HepG2 (cell line): ENCODE measurements at regions not wholly inside any gene's neighbourhood (a gene's known extent, or its start where the extent isn't known, plus 50 kb on each side); places are given as distances from the start of the nearest gene placed in this dataset.

Experiments
- ARID4A ChIP-seq: sonication (generic); formaldehyde crosslinking; IDR thresholded peaks from 2 replicates; pipeline ENCODE4 v1.5.0; 2020; ENCODE audit warnings: mild to moderate bottlenecking, missing genetic modification reagents, borderline replicate concordance
- CTCF ChIP-seq: sonication (generic); formaldehyde crosslinking; IDR thresholded peaks from 2 replicates; pipeline ENCODE4 v1.5.0; 2020; ENCODE audit warnings: mild to moderate bottlenecking, missing genetic modification reagents, moderate library complexity
- ETV6 ChIP-seq: sonication (generic); formaldehyde crosslinking; conservative IDR thresholded peaks from 2 replicates; pipeline ENCODE4 v1.4.0; 2020; ENCODE audit warnings: missing genetic modification reagents
- EZH2 ChIP-seq: conservative IDR thresholded peaks from 2 replicates; pipeline ENCODE4 v1.6.1; 2012; ENCODE audit warnings: mild to moderate bottlenecking, low read depth, low read length, moderate library complexity
- HNRNPUL1 ChIP-seq: fragments of 200-400 bp; formaldehyde crosslinking; IDR thresholded peaks from 2 replicates; pipeline ENCODE4 v1.6.1; 2017; ENCODE audit warnings: low read depth, mild to moderate bottlenecking, low read length, moderate library complexity
- JARID2 ChIP-seq: sonication (generic); formaldehyde crosslinking; IDR thresholded peaks from 2 replicates; pipeline ENCODE4 v1.8.1; 2023; ENCODE audit warnings: missing genetic modification reagents, inconsistent platforms; ENCODE audit not compliant: insufficient replicate concordance
- MAX ChIP-seq: IDR thresholded peaks from 2 replicates; pipeline ENCODE4 v1.6.1; 2012; ENCODE audit warnings: inconsistent platforms
- POLR2A ChIP-seq, 2 experiments: IDR thresholded peaks; 2 replicates each; pipeline ENCODE4 v1.6.1; 2011; ENCODE audit warnings: low read depth in 2 of 2, low read length in 2 of 2, mild to moderate bottlenecking in 1 of 2, moderate library complexity in 1 of 2; ENCODE audit not compliant: insufficient read depth in 1 of 2
- RAD21 ChIP-seq: fragments of 450-650 bp; formaldehyde crosslinking; IDR thresholded peaks from 2 replicates; pipeline ENCODE4 v1.5.0; 2020; ENCODE audit warnings: mild to moderate bottlenecking
- RAD51 ChIP-seq: fragments of 450-650 bp; IDR thresholded peaks from 2 replicates; pipeline ENCODE4 v1.6.1; 2016; ENCODE audit warnings: borderline replicate concordance
- SIN3B ChIP-seq: fragments of 150-350 bp; IDR thresholded peaks from 2 replicates; pipeline ENCODE4 v1.6.1; 2014; ENCODE audit warnings: low read length
- TARDBP ChIP-seq: sonication (generic); formaldehyde crosslinking; IDR thresholded peaks from 2 replicates; pipeline ENCODE4 v1.8.0; 2022; ENCODE audit warnings: mild to moderate bottlenecking, missing genetic modification reagents
- ZNF232 ChIP-seq: sonication (generic); formaldehyde crosslinking; IDR thresholded peaks from 2 replicates; pipeline ENCODE4 v1.4.0; 2020; ENCODE audit warnings: missing genetic modification reagents, borderline replicate concordance
- ZNF678 ChIP-seq: sonication (generic); formaldehyde crosslinking; IDR thresholded peaks from 2 replicates; pipeline ENCODE4 v1.4.0; 2020; ENCODE audit warnings: mild to moderate bottlenecking, missing genetic modification reagents

DNA sequence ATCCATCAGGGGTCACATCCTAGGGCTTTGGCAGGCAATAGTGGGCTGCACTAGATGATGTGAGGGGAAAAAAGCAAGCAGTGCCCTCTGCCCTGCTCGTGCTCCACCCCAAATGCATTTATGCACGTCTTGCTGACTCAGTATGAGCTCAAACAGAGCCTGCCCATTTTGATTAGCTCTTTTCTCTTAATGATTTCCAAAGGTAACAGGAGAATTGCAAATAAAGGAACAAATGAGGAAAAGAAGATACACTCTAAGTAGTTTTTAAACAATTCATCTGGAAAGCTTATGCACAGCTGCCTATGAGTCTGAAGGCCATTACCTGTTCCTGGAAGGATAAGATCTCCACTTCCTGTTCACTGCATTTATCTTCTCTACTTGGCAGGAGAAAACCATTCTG is 364.2 kb downstream of the TMEM232 start:
- TF ChIP-seq RAD51 (no peak), POLR2A (IDR thresholded peaks at IDR 0.05; ENCODE audit: insufficient read depth in 1 of 2, low read depth in 2 of 2, low read length in 2 of 2) (no peak), MAX (no peak), RAD21 (CRISPR knock-in tag) (no peak), ZNF232 (no peak), ARID4A (CRISPR knock-in tag) (no peak), JARID2 (CRISPR knock-in tag) (no peak), EZH2 (no peak), ETV6 (CRISPR knock-in tag) (no peak), SIN3B (no peak), TARDBP (no peak), HNRNPUL1 (no peak), CTCF (no peak), ZNF678 (no peak)
